Esophagus (tissue), 2 donors: ENCODE measurements at regions not wholly inside any gene's neighbourhood (a gene's known extent, or its start where the extent isn't known, plus 50 kb on each side); places are given as distances from the start of the nearest gene placed in this dataset.

ENCODE experiments used
- H3K27ac ChIP-seq, 2 donors: one replicate each; pipeline ENCODE4 v1.5.1; 2013; ENCODE audit warnings: low read depth in 2 of 2, mild to moderate bottlenecking in 2 of 2, inconsistent platforms in 1 of 2, low read length in 1 of 2, moderate library complexity in 1 of 2
- H3K27me3 ChIP-seq, 2 donors: one replicate each; pipeline ENCODE4 v1.6.1; 2013; ENCODE audit warnings: low read length in 2 of 2, control low read depth in 1 of 2, mild to moderate bottlenecking in 1 of 2; ENCODE audit not compliant: insufficient read depth in 2 of 2, control insufficient read depth in 1 of 2
- H3K36me3 ChIP-seq, 2 donors: one replicate each; pipeline ENCODE4 v1.6.1; 2013; ENCODE audit warnings: low read length in 1 of 2; ENCODE audit not compliant: control insufficient read depth in 2 of 2, insufficient read depth in 2 of 2
- H3K4me1 ChIP-seq, 2 donors: one replicate each; pipeline ENCODE4 v1.6.1; 2013; ENCODE audit warnings: low read length in 1 of 2; ENCODE audit not compliant: control insufficient read depth in 2 of 2, insufficient read depth in 2 of 2
- H3K4me3 ChIP-seq, 2 donors: one replicate each; pipeline ENCODE4 v1.5.1; 2013; ENCODE audit warnings: low read length in 2 of 2, mild to moderate bottlenecking in 2 of 2, low read depth in 1 of 2, moderate library complexity in 1 of 2
- H3K9me3 ChIP-seq, 2 donors: one replicate each; pipeline ENCODE4 v1.6.1; 2013; ENCODE audit warnings: mild to moderate bottlenecking in 2 of 2, low read depth in 1 of 2, low read length in 1 of 2, moderate library complexity in 1 of 2; ENCODE audit not compliant: control insufficient read depth in 2 of 2, insufficient read depth in 1 of 2
- WGBS, 2 donors: extraction: QIAGEN DNeasy Blood & Tissue Kit; methylation state at CpG; one replicate each; pipeline ENCODE4 v1.1.7; 2013; 5-methylcytosine and 5-hydroxymethylcytosine counted together
- donor health status: healthy with polysubstance abuse.
- donor health status: Bipolar disorder and iron deficiency.

DNA sequence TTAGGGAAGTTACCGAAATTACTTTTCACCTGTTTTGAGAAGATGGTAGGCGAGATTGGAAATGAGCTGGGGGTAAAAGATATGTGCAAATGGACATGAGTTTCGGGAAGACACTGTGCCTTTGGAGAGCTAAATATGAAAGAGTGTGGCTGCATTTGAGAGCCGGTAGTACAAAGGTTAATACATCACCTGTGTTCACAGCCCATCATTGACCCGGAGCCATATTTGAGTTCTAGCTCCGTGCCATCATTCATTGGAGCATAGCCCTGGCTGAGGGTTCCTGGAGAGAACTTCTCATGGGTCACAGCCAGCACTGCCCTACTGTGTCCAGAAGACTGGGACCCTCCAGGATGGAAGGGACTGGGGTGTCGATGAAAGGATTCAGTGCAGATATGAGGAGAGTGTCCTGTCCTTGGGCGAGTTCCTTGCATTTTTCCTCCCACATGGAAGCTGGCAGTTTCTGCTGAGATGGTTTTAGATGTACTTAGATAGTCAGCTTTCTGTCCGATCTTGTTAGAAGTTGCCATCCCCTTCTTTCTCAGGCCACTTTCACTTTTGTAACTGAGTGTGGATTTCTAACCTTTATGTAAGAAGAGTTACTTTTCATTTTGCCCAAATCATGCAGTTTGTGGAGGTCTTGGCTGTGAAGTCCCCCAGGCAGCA is 138.8 kb downstream of the JCAD start:
- Histone ChIP-seq H3K4me1 (peaks cover 0 to 7% of the 10 kb centered on the region in 2 donors), H3K27ac (no peak overlapping the region), H3K36me3 (no peaks in the 10 kb centered on the region), H3K27me3 (no peaks in the 10 kb centered on the region), H3K4me3 (no peak overlapping the region), H3K9me3 (no peaks in the 10 kb centered on the region)
- 63% methylated on average over 9 of the region's 9 CpGs for WGBS, 2 donors

GRCh38 chr10:29918623-29919400 is 140.6 kb downstream of the JCAD start:
- Histone ChIP-seq H3K27ac (no peak overlapping the region), H3K36me3 (no peaks in the 10 kb centered on the region), H3K4me3 (no peak overlapping the region), H3K4me1 (peaks cover 0 to 4% of the 10 kb centered on the region in 2 donors), H3K27me3 (no peaks in the 10 kb centered on the region), H3K9me3 (no peaks in the 10 kb centered on the region)
- 52 to 88% methylated on average over 3 of the region's 3 CpGs for WGBS, 2 donors

DNA sequence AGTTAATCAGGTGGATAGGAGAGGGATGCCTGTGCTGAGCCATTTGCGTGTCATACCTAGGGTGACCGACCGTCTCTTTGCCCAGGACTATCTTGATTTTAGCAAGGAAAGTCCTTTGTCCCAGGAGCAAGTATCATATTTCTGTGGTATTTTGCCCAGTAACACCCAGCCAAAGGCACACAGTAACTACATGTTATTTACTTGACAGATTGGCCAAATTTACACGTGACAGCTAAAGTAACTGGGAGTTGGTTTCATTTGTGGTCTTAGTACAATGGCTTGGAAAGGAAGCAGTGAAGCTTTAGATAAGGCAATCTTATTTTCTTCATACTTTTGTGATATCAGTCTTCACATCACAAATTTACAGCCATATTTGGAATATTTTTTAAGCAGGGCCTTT is 142.1 kb downstream of the JCAD start:
- H3K4me3 ChIP-seq, result no peak overlapping the region
- H3K4me1 ChIP-seq, result peaks cover 0 to 4% of the 10 kb centered on the region in 2 donors
- 74 to 78% methylated on average over 4 of the region's 4 CpGs for WGBS, 2 donors
- H3K27me3 ChIP-seq, result no peaks in the 10 kb centered on the region
- no peak overlapping the region for H3K27ac ChIP-seq
- H3K9me3 ChIP-seq, result no peaks in the 10 kb centered on the region
- H3K36me3 ChIP-seq, result no peaks in the 10 kb centered on the region

DNA sequence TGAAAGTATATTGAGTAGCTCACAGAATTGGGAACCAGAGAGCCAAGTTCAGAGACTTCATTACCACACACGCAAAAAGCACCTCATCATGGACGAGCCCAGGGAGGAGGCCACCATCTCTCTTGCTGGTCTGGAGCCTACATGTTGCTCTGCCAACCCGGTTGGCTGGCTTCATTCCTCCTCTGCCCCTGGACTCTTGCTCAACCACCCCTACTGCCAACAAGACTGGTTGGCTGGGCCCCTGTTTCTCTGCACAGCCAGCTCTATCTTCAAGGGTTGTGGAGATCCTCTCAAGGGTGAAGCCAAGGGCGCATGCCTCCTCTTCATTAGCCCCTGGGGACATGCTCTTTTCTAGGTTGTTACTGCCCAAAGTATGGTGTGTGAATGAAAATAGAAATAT is 142.7 kb downstream of the JCAD start:
- H3K36me3 ChIP-seq, result no peaks in the 10 kb centered on the region
- H3K4me1 ChIP-seq, result peaks cover 0 to 4% of the 10 kb centered on the region in 2 donors
- no peak overlapping the region for H3K4me3 ChIP-seq
- H3K9me3 ChIP-seq, result no peaks in the 10 kb centered on the region
- WGBS, 2 donors, result 94 to 97% methylated on average over 4 of the region's 4 CpGs
- no peak overlapping the region for H3K27ac ChIP-seq
- H3K27me3 ChIP-seq, result no peaks in the 10 kb centered on the region

GRCh38 chr10:29914986-29915785 is 144.2 kb downstream of the JCAD start:
- WGBS, 2 donors, result 60 to 67% methylated on average over 3 of the region's 3 CpGs
- H3K9me3 ChIP-seq, result peaks cover 0 to 2% of the 10 kb centered on the region in 2 donors
- no peak overlapping the region for H3K4me3 ChIP-seq
- H3K4me1 ChIP-seq, result no peaks in the 10 kb centered on the region
- H3K36me3 ChIP-seq, result no peaks in the 10 kb centered on the region
- no peaks in the 10 kb centered on the region for H3K27me3 ChIP-seq
- H3K27ac ChIP-seq, result no peak overlapping the region

DNA sequence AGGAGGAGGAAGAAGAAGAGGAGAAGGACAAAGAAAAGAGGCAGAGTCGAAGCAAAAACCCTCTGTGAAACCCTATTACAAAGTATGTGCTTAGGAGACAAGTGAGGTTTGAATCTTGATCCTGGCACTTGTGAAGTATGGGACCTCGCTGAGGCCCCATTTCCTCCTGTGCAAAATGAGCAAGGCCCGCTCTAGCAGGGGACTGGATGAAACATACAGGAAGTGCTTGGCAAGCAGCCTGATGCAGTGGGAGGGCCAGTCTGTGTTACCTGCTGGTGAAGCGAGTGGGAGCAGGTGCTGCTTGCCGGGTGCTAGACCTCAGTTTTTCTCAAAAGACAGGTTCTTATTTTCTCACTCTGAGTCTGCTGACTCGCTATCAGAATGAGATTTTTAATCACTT is 150.4 kb downstream of the JCAD start:
- no peaks in the 10 kb centered on the region for H3K36me3 ChIP-seq
- no peaks in the 10 kb centered on the region for H3K27me3 ChIP-seq
- no peaks in the 10 kb centered on the region for H3K4me1 ChIP-seq
- peaks cover 0 to 2% of the 10 kb centered on the region in 2 donors for H3K9me3 ChIP-seq
- no peak overlapping the region for H3K27ac ChIP-seq
- WGBS, 2 donors, result 54 to 65% methylated on average over 6 of the region's 6 CpGs
- no peak overlapping the region for H3K4me3 ChIP-seq

GRCh38 chr10:29900865-29901264 is 158.5 kb downstream of the JCAD start:
- Histone ChIP-seq H3K9me3 (no peaks in the 10 kb centered on the region), H3K4me1 (no peaks in the 10 kb centered on the region), H3K27ac (no peak overlapping the region), H3K4me3 (no peak overlapping the region), H3K36me3 (no peaks in the 10 kb centered on the region), H3K27me3 (no peaks in the 10 kb centered on the region)
- 58 to 68% methylated on average over 2 of the region's 2 CpGs for WGBS, 2 donors

- WGBS, 2 donors, result 88 to 94% methylated on average over 6 of the region's 6 CpGs
- H3K4me1 ChIP-seq, result no peaks in the 10 kb centered on the region
- H3K9me3 ChIP-seq, result no peaks in the 10 kb centered on the region
- no peak overlapping the region for H3K4me3 ChIP-seq
- H3K36me3 ChIP-seq, result no peaks in the 10 kb centered on the region
- no peaks in the 10 kb centered on the region for H3K27me3 ChIP-seq
- no peak overlapping the region for H3K27ac ChIP-seq
These were observed 161.2 kb downstream of the JCAD start for GRCh38 chr10:29897999-29898716.

GRCh38 chr10:29897430-29897829 is 162.0 kb downstream of the JCAD start:
- Histone ChIP-seq H3K9me3 (no peaks in the 10 kb centered on the region), H3K4me1 (no peaks in the 10 kb centered on the region), H3K36me3 (no peaks in the 10 kb centered on the region), H3K27ac (no peak overlapping the region), H3K27me3 (no peaks in the 10 kb centered on the region), H3K4me3 (no peak overlapping the region)
- 77 to 81% methylated on average over 3 of the region's 3 CpGs for WGBS, 2 donors
